ENCODE measurements at regions not wholly inside any gene's neighbourhood (a gene's known extent, or its start where the extent isn't known, plus 50 kb on each side); places are given as distances from the start of the nearest gene placed in this dataset.

DNA sequence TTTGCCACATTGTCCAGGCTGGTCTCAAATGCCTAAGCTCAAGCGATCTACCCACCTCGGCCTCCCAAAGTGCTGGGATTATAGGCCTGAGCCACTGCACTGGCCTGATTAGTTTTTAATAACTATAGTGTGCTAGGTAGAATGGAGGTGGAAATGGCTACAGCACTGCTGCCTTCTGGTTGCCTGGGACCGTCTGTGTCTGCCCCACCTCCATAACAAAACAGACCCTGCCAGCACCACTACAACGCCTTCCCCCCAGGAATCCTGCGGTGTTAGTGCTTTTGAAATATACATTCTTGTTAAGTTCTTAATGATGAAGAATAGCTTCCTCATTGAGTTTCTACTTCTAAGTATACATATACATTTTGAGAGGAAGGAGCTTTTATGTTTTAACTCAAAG is 148.2 kb upstream of the ITGA6 start:
- ATAC-seq (no peak), DNase-seq (no peak)
- intact Hi-C loops (cut with DNase I, micrococcal nuclease): no loop called here

DNA sequence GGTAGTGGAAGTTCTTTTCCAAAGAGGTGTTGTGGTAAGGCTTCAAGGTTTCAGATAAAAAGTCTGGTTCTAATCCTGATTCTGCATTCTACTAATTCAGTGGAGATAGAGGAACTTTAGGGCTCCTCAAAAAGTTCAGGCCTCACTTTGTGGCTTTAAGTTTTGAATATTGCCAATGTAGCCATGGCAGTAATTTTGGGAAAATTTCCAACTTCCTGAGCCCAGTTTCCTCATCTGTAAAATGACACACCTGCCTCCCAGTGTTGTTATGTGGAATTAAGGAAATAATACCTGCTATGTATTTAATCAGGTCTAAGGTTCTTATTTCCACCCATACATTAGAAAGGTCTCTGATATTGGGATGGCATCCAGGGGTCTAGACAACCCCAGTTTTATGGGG is 147.6 kb upstream of the ITGA6 start:
- ATAC-seq (no peak), DNase-seq (no peak)
- intact Hi-C loops (cut with DNase I, micrococcal nuclease): no loop called here

DNA sequence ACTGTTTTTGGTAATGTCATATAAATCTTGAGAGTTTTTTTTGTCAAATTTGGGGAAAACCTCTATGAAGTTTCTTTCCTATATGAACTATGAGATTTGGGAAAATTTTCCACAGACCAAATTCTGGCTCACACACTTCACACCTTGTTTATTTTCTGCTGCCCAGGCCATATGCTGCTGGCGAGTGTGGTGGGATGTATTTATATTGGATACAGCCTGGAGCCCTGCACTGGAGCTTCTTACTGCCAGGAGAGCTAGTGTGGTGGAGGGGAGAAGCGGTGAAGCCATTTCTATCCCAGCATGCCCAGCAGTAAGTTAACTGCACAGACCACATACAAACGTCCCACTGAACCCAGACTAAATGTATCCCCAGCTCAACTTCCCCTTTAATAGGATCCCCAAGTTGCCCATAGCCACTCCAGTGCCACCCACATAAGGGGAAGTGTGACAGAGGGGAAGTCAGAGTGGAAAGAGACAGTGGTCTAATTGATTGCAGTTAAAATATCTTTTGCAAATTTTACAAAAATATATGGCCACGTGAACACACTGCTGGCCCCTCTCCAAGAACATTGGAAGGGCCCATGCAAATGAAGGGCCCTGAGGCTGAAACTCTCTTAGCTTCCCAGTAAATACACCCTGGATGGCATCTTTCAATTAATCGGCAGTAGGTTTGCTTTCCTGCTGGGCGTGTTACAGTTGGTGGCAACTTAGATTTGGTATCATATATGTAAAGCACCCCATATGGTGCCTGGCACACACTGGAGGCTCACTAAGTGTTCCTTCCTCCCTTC is 146.6 kb upstream of the ITGA6 start:
- ATAC-seq (peak; percentile 16), DNase-seq (peak in 1 of 2 donors; percentile 26)
- intact Hi-C loops (cut with DNase I, micrococcal nuclease): no loop called here

DNA sequence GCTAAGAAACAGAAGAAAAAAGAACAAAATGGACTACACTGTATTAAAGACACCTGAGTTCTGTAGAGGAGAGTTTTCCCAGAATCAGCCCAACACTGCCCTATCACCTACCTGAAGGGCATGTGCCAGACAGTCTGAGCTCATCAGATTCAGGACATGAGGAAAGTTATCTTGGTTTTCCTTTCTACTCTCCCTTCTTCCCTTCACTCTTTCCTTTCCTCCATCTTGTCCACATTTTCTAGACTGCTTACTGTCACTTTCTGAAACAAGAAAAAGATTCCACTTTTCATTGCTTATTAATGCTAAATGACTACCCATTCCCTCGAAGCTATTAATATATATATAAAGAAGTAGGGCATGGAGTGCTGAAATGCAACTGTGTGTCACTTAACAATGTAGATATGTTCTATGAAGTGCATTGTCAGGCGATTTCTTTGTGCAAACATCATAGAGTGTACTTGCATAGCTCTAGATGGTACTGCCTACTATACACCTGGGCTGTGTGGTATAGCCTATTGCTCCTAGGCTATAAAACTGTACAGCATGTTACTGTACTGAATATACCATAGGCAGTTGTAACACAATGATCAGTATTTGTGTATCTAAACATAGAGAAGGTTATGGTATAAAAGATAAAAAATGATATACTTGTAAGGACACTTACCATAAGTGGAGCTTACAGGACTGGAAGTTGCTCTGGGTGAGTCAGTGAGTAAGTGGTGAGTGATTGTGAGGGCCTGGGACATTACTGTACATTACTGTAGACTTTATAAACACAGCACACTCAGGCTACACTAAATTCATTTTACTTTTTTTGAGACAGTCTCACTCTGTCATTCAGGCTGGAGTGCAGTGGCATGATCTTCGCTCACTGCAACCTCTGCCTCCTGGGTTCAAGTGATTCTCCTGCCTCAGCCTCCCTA is 145.5 kb upstream of the ITGA6 start:
- ATAC-seq (peak; percentile 96), DNase-seq (no peak)
- intact Hi-C loops (cut with DNase I, micrococcal nuclease): no loop called here

DNA sequence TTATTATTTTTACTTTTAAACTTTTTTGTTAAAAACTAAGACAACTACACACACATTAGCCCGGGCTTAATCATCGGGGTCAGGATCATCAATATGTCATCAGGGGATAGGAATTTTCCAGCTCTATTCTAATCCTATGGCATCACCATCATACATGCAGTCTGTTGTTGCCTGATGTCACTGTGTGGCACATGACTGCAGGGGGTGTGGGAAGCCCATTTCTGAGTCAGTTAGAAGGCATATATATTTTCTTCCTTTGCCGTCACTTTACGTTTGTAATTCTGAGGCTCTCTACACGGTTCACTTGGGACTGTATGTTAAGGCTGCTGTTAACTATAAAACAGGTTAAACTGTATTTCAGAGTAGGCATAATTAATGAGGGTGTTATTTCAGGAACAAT is 144.4 kb upstream of the ITGA6 start:
- intact Hi-C loops (cut with DNase I, micrococcal nuclease): no loop called here
- ATAC-seq: no peak
- no peak for DNase-seq

DNA sequence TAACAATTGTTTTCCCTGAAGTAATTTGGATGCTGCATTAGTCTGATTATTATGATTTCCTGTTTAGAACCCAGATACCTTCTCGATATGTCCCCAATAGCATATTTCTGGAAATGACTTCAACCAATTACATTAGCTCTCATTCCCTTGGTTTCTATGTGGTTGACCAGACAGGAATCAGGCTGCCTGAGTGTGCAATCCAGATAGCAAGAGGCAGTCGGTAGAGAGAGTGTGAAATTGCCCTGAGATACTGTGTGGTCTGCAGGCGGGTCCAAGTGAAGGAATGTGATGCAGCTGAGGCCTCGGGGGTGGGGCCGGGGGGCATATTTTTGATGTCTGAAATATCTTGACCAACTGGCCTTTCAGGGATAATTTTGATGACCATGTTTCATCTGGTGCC is 143.9 kb upstream of the ITGA6 start:
- no peak for ATAC-seq
- intact Hi-C loops (cut with DNase I, micrococcal nuclease): no loop called here
- no peak for DNase-seq

DNA sequence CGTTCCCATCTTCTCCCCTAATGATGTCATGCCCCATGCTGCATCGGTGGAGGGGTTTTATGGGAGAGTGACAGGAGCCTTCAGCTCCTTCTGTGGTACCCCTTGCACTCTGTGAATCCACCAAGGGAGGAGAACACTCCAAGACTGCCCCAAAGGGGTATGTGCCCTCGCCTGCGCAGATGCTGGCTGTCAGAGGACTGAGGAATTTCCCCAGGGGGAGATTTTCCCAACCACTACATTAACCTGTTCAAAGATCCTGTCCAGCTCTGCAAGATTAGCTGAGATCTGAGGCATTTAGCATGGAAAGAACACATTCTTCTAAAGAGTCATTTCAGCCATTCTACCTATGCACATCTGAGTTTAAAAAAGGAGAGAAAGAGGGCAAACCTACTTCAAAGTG is 143.2 kb upstream of the ITGA6 start:
- intact Hi-C loops (cut with DNase I, micrococcal nuclease): no loop called here
- ATAC-seq: no peak
- DNase-seq: no peak

DNA sequence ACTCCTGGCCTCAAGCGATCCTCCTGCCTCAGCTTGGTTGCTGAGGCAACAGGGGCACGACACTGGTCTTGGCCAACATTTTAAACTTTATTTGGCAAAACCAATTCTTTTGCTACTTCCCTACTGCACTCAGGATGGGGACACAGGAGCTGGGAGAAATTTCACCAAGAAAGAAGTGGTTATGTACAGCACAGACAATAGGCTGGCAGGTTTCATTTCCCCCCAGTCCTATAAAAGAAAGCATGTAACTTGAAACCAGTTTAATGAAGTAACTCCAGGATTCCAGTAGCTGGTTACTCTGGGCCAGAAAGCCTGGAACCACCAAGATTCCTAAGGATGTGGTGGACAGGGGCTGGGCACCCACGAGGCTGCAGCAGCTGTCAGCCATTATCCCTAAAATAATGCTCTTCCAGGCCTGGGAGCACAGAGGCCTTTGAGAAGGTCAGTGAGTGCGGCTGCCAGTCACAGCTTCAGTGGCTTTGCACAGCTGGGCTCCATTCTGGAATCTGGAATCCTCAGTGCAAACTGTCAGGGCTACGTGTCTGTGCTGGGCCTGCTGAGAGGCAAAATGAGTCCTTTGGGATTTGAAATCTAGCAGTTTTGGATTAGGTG is 142.3 kb upstream of the ITGA6 start:
- DNase-seq (no peak), ATAC-seq (no peak)
- intact Hi-C loops (cut with DNase I, micrococcal nuclease): no loop called here

DNA sequence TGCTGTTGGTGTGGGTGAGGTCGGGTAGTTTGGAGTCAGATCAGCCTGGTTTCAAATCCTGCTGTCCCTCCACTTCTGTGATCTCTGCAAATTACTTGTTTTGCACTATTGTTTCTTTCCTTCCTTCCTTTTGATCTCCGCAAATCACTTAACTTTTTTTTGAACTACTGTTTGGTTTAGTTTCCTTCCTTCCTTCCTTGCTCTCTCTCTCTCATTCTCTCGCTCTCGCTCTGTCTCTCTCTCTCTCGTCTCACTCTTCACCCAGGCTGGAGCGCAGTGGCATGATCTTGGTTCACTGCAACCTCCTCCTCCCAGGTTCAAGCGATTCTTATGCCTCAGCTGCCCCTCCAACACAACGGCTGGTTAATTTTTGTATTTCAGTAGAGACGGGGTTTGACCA is 141.6 kb upstream of the ITGA6 start:
- intact Hi-C loops (cut with DNase I, micrococcal nuclease): no loop called here
- no peak for DNase-seq
- no peak for ATAC-seq

DNA sequence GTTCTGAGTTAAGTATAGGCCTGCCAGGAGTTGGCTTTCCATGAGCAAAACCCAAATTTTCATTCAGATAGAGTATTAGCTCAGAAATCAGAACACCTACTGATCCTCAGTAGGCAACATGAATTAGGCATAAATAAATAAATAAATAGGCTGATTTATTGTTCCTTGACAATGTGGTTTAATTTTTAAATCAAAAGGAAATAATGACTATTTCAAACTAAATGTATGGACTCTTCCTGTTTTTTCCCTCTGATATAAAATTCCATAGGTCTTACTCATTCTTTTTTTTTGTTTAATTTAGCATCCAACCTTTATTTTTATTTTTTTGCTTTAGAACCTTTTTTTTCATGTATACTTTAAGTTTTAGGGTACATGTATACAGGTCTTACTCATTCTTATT is 140.2 kb upstream of the ITGA6 start:
- no peak for ATAC-seq
- no peak for DNase-seq
- intact Hi-C loops (cut with DNase I, micrococcal nuclease): no loop called here

DNA sequence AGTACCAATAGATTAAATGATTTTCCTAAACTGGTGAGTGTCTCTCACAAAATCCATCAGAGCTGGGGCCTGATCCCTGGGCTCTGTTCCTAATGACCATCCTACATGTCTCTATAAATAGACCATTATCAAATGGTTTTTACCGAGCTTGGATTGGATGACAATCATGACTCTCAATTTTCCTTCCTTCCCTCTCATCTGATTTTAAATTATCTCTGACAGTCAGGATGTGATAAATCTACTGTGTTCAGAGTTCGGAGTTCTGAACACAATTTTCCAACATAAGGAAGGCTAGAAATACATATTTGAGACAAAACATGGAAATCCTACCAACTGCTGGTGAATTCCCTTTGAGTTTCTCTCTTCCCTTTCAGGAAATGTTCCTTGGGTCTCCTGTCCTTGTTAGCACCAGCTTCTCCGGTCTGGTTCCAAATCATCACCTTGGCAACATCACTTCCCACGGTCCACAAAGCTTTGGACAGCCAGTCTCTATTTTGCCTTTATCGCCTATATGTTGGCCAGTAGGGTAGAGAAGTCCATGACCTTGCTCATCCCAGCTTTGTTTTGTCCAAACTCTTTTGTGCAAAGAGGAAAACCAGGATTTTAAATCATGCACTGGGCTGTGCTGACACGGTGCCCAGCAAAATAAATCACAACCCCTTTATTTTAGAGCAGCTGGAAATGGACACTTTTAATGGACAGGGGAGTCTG is 139.6 kb upstream of the ITGA6 start:
- ATAC-seq (no peak), DNase-seq (no peak)
- intact Hi-C loops (cut with DNase I, micrococcal nuclease): no loop called here

DNA sequence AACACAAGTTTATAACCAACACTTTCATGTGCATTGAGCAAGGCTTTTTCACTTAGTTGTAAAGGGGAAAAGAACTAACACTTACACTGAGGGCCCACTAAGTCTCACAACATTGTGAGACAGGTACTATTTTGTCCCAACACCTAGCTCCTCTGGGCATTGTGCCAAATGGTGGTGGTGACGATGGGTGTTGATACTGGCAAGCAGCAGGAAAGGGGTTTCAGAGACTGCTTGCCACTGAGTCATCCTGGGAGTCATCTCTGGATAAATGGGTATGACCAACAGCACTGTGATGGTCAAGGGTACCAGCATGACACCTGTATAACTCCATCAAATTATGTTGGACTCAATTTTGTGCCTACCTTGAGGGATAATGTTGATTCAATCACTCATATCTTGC is 138.8 kb upstream of the ITGA6 start:
- intact Hi-C loops (cut with DNase I, micrococcal nuclease): no loop called here
- DNase-seq (no peak), ATAC-seq (no peak)

DNA sequence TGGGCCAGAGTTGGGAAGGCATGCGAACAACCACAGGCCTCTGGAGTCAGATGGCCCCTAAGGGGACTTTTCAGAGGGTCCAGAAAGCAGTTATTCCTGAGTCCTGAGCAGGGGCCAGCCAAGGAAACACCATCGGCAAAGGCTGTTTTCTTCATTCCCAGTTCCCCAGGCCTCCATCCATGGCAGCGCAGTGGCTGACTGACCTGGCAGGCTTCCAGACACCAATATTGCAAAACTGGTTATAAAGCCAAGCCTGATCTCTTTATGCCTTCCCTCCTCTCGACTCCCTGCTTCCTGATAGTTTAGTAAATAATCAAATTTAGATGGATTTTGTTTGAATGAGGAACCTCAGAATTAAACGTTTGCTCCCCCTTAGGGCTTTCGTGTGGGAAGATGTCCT is 133.4 kb upstream of the ITGA6 start:
- ATAC-seq: peak; percentile 95
- peak; percentile 58 to 78 for DNase-seq
- intact Hi-C loops (cut with DNase I, micrococcal nuclease): no loop called here

DNA sequence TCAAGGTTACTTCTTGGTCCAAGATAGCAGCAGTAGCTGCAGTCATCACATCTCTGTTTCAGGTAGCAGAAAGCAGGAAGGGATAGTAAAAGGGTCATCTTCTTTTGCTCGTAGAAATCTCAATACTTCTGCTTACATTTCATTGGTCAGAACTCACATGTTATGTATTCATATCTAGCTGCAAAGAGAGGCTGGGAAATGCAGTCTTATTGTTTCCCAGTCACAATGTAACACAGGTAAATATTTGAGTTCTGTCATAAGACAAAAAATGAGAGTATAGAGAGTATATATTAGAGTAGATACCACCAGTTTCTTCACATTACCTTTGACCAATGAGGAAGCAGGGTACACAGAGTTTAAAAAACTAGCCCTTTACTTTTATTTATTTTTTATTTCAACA is 132.4 kb upstream of the ITGA6 start:
- ATAC-seq (no peak), DNase-seq (no peak)
- intact Hi-C loops (cut with DNase I, micrococcal nuclease): no loop called here

DNA sequence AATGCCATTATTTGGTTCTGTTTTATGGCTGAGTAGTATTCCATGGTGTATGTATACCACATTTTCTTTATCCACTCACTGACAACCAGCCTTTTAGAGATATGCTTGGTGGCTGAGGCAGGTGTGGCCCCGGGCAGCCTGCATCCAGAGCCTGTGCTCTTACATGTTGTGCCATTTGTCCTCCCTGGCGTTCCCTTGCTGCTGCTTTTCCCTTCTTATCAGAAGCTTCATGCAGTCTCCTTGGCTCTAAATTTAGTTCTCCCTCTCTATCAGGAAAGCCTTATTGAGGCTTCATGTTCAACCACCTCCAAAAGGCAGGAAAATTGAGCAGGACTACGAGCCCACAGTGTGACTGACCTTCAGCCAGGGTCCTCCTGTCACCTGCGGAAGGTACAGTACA is 131.7 kb upstream of the ITGA6 start:
- DNase-seq: no peak
- intact Hi-C loops (cut with DNase I, micrococcal nuclease): no loop called here

DNA sequence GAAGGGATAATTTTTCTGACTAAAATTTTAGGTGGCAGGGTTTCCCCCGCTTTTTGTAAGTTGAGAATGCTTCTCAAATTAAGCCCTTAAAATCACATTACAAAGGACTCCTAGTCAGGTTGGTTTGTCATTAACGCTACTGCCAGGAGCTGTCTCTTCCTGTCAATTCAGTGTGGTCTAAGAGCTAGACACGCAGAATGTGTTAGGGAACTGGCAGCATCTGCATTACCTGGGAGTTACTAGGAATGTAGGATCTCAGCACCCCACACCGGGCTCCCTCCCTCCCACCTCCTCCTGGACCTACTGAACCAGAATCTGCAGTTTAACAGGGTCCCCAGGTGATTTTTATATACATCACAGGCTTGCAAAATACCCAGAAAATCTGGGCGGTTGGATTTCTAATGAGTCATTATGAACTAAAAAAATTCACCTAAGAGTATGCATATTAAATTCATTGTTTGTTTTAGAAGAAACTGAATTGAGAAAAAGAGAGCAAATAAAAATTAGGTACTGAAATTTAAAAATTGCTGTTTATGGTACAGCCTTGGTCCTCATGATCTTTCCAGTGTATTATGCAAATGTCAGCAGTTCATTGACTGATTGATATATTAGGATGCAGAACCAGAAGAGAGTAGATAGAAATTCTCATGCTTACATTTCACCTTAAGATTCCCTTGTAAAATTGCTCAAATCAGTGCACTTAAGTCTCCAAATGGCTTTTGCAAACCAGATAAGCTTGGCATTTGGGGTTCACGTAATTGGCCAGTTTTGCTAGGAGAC is 130.9 kb upstream of the ITGA6 start:
- no peak for ATAC-seq
- no peak for DNase-seq
- intact Hi-C loops (cut with DNase I, micrococcal nuclease): no loop called here

More for the DNA sequence above, 131.7 kb upstream of the ITGA6 start:
- ATAC-seq: no peak

DNA sequence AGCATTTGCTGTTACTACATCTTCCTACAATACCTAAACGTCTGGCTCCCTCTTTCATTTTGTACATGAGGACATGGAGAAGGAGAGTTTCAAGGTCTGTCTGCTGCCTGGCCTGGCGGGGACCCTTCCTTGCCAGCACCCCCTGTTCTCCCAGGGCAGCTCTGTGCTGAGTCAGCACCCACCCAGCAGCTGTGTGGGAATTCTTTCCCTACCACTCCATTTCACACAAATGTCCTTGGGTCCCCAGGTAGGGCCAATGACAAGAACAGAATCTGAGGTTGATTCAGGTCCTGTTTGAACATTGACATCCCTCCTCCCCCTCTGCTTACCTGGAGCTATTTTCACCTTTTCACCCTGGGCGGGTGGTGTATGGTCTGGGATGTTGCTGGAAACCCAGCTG is 129.9 kb upstream of the ITGA6 start:
- intact Hi-C loops (cut with DNase I, micrococcal nuclease): no loop called here
- DNase-seq (no peak), ATAC-seq (no peak)

DNA sequence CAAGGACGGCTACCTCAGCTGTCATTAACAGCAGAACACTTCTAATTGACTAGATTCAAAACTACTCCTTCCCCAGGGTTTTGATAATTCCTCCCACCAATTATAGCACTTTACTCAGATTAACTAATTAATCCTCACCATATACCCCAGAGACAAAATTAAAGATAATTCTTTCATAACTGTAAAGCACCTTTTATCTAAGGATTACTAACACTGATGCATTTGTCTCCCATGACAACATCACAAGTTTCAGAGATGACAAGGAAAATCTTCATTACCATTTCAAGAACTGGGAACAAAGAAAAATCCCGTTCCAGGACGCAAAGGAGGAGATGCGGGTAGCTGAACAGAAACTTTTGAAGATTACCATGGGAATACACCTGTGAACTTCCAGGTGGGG is 129.4 kb upstream of the ITGA6 start:
- DNase-seq: no peak
- intact Hi-C loops (cut with DNase I, micrococcal nuclease): no loop called here
- no peak for ATAC-seq

DNA sequence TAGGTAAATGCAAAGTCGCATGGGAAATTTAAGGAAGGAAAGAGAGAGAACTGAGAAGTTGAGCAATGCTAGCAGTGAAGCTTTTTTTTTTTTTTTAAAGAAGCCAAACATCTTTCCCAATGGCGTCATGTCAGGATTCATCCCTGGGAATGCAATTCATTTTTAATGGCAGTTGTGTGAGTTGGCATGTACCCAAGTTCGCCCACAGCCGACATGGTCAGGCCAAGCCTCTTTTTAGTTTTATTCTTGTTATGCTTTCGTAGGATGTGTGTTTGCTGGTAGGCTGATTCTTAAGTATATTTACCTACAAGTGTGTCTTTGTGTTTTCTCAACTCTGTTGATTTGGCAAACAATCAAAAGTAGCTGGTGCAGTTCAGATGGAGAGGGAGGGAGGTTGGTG is 127.6 kb upstream of the ITGA6 start:
- peak; percentile 50 to 72 for DNase-seq
- intact Hi-C loops (cut with DNase I, micrococcal nuclease): no loop called here
- ATAC-seq: peak; percentile 83
